T-helper 17 cell (primary cell): ENCODE measurements at regions not wholly inside any gene's neighbourhood (a gene's known extent, or its start where the extent isn't known, plus 50 kb on each side); places are given as distances from the start of the nearest gene placed in this dataset.
A peak's percentile ranks its signal among the peaks of the same experiment; 100 is the strongest.

ENCODE experiments used
- ATAC-seq: fragments of 150-1000 bp; cut with Tn5 transposase; 2 replicates; pipeline ENCODE4 v1.10.0; 2021; ENCODE audit warnings: mild to moderate bottlenecking, moderate library complexity
- DNase-seq, 3 donors: peaks; one replicate each; pipeline versions ENCODE4 v3.0.0 to v3.0.0-alpha.2; 2020 to 2021
- H3K9me3 ChIP-seq: one replicate; pipeline ENCODE4 v1.7.0; 2013; ENCODE audit warnings: low read length, mild to moderate bottlenecking; ENCODE audit not compliant: control insufficient read depth, poor library complexity, severe bottlenecking
- H3K27ac Mint-ChIP-seq: one replicate; pipeline ENCODE4 v1.8.0; 2022; ENCODE audit warnings: mild to moderate bottlenecking, moderate library complexity, mixed read lengths
- H3K27me3 Mint-ChIP-seq: one replicate; pipeline ENCODE4 v1.8.0; 2022; ENCODE audit warnings: mixed read lengths
- H3K36me3 Mint-ChIP-seq: one replicate; pipeline ENCODE4 v1.8.0; 2022; ENCODE audit warnings: low read depth, mixed read lengths
- H3K4me1 Mint-ChIP-seq: one replicate; pipeline ENCODE4 v1.8.0; 2022; ENCODE audit warnings: mild to moderate bottlenecking, mixed read lengths
- H3K4me3 Mint-ChIP-seq: one replicate; pipeline ENCODE4 v1.8.0; 2022; ENCODE audit warnings: mild to moderate bottlenecking, moderate library complexity, mixed read lengths

GRCh38 chr6:27768556-27768955 is 143.6 kb downstream of the OR2B2 start:
- H3K27ac Mint-ChIP-seq, result no peak overlapping the region
- H3K9me3 ChIP-seq, result no peaks in the 10 kb centered on the region
- ATAC-seq (no peak), DNase-seq (no peak)
- peaks cover 3% of the 10 kb centered on the region for H3K4me1 Mint-ChIP-seq
- H3K36me3 Mint-ChIP-seq, result no peaks in the 10 kb centered on the region
- no peak overlapping the region for H3K4me3 Mint-ChIP-seq
- H3K27me3 Mint-ChIP-seq, result peaks cover 5% of the 10 kb centered on the region

- Mint-ChIP-seq H3K27ac (no peak overlapping the region), H3K36me3 (no peaks in the 10 kb centered on the region), H3K27me3 (peaks cover 5% of the 10 kb centered on the region), H3K4me1 (peaks cover 5% of the 10 kb centered on the region), H3K4me3 (no peak overlapping the region)
- ATAC-seq (no peak), DNase-seq (no peak)
- H3K9me3 ChIP-seq, result no peaks in the 10 kb centered on the region
Observed at GRCh38 chr6:27767851-27768250, 144.3 kb downstream of the OR2B2 start.

- Mint-ChIP-seq H3K27ac (no peak overlapping the region), H3K36me3 (no peaks in the 10 kb centered on the region), H3K4me1 (peaks cover 3% of the 10 kb centered on the region), H3K27me3 (peaks cover 5% of the 10 kb centered on the region), H3K4me3 (no peak overlapping the region)
- no peaks in the 10 kb centered on the region for H3K9me3 ChIP-seq
- no peak for DNase-seq
- ATAC-seq, result no peak
Observed at GRCh38 chr6:27766405-27766804, 145.8 kb downstream of the OR2B2 start.

- H3K4me1 Mint-ChIP-seq, result peaks cover 8% of the 10 kb centered on the region
- H3K9me3 ChIP-seq, result no peaks in the 10 kb centered on the region
- no peak overlapping the region for H3K4me3 Mint-ChIP-seq
- ATAC-seq (no peak), DNase-seq (no peak)
- peaks cover 5% of the 10 kb centered on the region for H3K27me3 Mint-ChIP-seq
- H3K36me3 Mint-ChIP-seq, result no peaks in the 10 kb centered on the region
- no peak overlapping the region for H3K27ac Mint-ChIP-seq
Observed at GRCh38 chr6:27765028-27765590, 147.1 kb downstream of the OR2B2 start.

- Mint-ChIP-seq H3K27ac (peak overlapping the region; percentile 97), H3K27me3 (peaks cover 5% of the 10 kb centered on the region), H3K36me3 (no peaks in the 10 kb centered on the region), H3K4me3 (peak overlapping the region; percentile 91), H3K4me1 (peaks cover 18% of the 10 kb centered on the region)
- no peaks in the 10 kb centered on the region for H3K9me3 ChIP-seq
- DNase-seq, result no peak
- peak; percentile 53 for ATAC-seq
Observed at GRCh38 chr6:27761391-27761790, 150.8 kb downstream of the OR2B2 start.

- peak overlapping the region; percentile 91 for H3K4me3 Mint-ChIP-seq
Observed at GRCh38 chr6:27760464-27760863, 151.7 kb downstream of the OR2B2 start.

GRCh38 chr6:27759930-27760329 is 152.3 kb downstream of the OR2B2 start:
- no peaks in the 10 kb centered on the region for H3K9me3 ChIP-seq
- H3K36me3 Mint-ChIP-seq, result no peaks in the 10 kb centered on the region
- DNase-seq (no peak), ATAC-seq (no peak)
- peak overlapping the region; percentile 97 for H3K27ac Mint-ChIP-seq
- H3K27me3 Mint-ChIP-seq, result no peaks in the 10 kb centered on the region
- no peak overlapping the region for H3K4me3 Mint-ChIP-seq
- peaks cover 24% of the 10 kb centered on the region for H3K4me1 Mint-ChIP-seq

More at GRCh38 chr6:27760464-27760863, 151.7 kb downstream of the OR2B2 start:
- ATAC-seq (no peak), DNase-seq (no peak)
- Mint-ChIP-seq H3K27me3 (peaks cover 5% of the 10 kb centered on the region), H3K36me3 (no peaks in the 10 kb centered on the region), H3K4me1 (peaks cover 22% of the 10 kb centered on the region), H3K27ac (peak overlapping the region; percentile 97)
- H3K9me3 ChIP-seq, result no peaks in the 10 kb centered on the region

- H3K4me1 Mint-ChIP-seq, result peaks cover 31% of the 10 kb centered on the region
- H3K27ac Mint-ChIP-seq, result peak overlapping the region; percentile 86
- ATAC-seq, result no peak
- no peak for DNase-seq
- H3K36me3 Mint-ChIP-seq, result no peaks in the 10 kb centered on the region
- no peaks in the 10 kb centered on the region for H3K9me3 ChIP-seq
- no peaks in the 10 kb centered on the region for H3K27me3 Mint-ChIP-seq
- peak overlapping the region; percentile 92 for H3K4me3 Mint-ChIP-seq
Observed at GRCh38 chr6:27758491-27758890, 153.7 kb downstream of the OR2B2 start.

GRCh38 chr6:27757307-27757706 is 154.9 kb downstream of the OR2B2 start:
- peak in 2 of 3 donors; percentile 35 to 43 for DNase-seq
- Mint-ChIP-seq H3K27ac (peak overlapping the region; percentile 86), H3K4me3 (peak overlapping the region; percentile 92), H3K27me3 (no peaks in the 10 kb centered on the region), H3K36me3 (no peaks in the 10 kb centered on the region), H3K4me1 (peaks cover 36% of the 10 kb centered on the region)
- ATAC-seq, result no peak
- H3K9me3 ChIP-seq, result no peaks in the 10 kb centered on the region

GRCh38 chr6:27755768-27756167 is 156.4 kb downstream of the OR2B2 start:
- no peak for DNase-seq
- Mint-ChIP-seq H3K4me1 (peaks cover 32% of the 10 kb centered on the region), H3K36me3 (no peaks in the 10 kb centered on the region), H3K4me3 (no peak overlapping the region), H3K27ac (peak overlapping the region; percentile 86), H3K27me3 (no peaks in the 10 kb centered on the region)
- no peaks in the 10 kb centered on the region for H3K9me3 ChIP-seq
- ATAC-seq, result no peak

- Mint-ChIP-seq H3K27me3 (no peaks in the 10 kb centered on the region), H3K36me3 (no peaks in the 10 kb centered on the region), H3K4me3 (peak overlapping the region; percentile 95), H3K27ac (peak overlapping the region; percentile 98), H3K4me1 (peaks cover 32% of the 10 kb centered on the region)
- H3K9me3 ChIP-seq, result no peaks in the 10 kb centered on the region
- ATAC-seq, result no peak
- no peak for DNase-seq
Observed at GRCh38 chr6:27754408-27754782, 157.8 kb downstream of the OR2B2 start.

GRCh38 chr6:27753668-27754407 is 158.4 kb downstream of the OR2B2 start:
- DNase-seq (peak; percentile 38 to 43 (median 39)), ATAC-seq (peak; percentile 24)
- Mint-ChIP-seq H3K36me3 (no peaks in the 10 kb centered on the region), H3K27me3 (peaks cover 2% of the 10 kb centered on the region), H3K4me3 (peak overlapping the region; percentile 95), H3K27ac (peak overlapping the region; percentile 98), H3K4me1 (peaks cover 32% of the 10 kb centered on the region)
- no peaks in the 10 kb centered on the region for H3K9me3 ChIP-seq

- ATAC-seq, result peak; percentile 56
- Mint-ChIP-seq H3K4me1 (peaks cover 25% of the 10 kb centered on the region), H3K36me3 (no peaks in the 10 kb centered on the region), H3K4me3 (peak overlapping the region; percentile 94), H3K27ac (peak overlapping the region; percentile 98), H3K27me3 (peaks cover 14% of the 10 kb centered on the region)
- H3K9me3 ChIP-seq, result no peaks in the 10 kb centered on the region
- peak; percentile 17 to 31 (median 19) for DNase-seq
Observed at GRCh38 chr6:27752038-27752885, 159.9 kb downstream of the OR2B2 start.
